Erythroblast (primary cell): ENCODE measurements at regions not wholly inside any gene's neighbourhood (a gene's known extent, or its start where the extent isn't known, plus 50 kb on each side); places are given as distances from the start of the nearest gene placed in this dataset.

ENCODE experiments used
- GATA1 ChIP-seq: IDR thresholded peaks from 2 replicates; pipeline ENCODE4 v1.6.1; 2011; ENCODE audit warnings: low read depth, mild to moderate bottlenecking, control low read depth, low read length, moderate library complexity
- POLR2A ChIP-seq: IDR thresholded peaks from 2 replicates; pipeline ENCODE4 v1.6.1; 2011; ENCODE audit warnings: mild to moderate bottlenecking, low read length

DNA sequence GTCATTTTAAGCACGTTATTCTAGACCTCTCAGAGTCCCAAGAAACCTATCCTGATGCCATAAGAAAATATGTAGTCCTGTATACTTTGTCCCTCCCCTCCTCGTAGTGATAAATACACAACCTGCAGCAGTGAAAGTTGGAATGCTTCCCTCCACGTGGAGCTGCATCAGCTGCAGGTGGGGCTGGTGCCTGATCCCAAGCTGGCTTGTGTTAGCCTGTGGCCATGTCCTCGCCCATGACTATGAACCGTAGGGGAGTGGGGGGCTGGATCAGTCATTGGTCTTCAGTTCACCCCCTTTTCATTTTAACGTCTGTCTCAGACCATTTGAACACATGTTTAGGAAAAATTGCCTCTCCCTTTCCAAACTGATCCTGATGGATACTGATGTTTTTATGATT lies 171.4 kb upstream of the HABP2 start:
- TF ChIP-seq POLR2A = no peak
- no peak for TF ChIP-seq GATA1
